ENCODE measurements at regions not wholly inside any gene's neighbourhood (a gene's known extent, or its start where the extent isn't known, plus 50 kb on each side); places are given as distances from the start of the nearest gene placed in this dataset.

GRCh38 chr22:44442186-44442815, 55.7 kb downstream of the RTL6 start:
- Histone ChIP-seq H3K4me1 (ENCODE audit: control insufficient read depth, insufficient read depth, low read length, unreplicated experiment) (no peaks in the 10 kb centered on the region), H2AFZ (ENCODE audit: low read length, unreplicated experiment) (no peak overlapping the region)

DNA sequence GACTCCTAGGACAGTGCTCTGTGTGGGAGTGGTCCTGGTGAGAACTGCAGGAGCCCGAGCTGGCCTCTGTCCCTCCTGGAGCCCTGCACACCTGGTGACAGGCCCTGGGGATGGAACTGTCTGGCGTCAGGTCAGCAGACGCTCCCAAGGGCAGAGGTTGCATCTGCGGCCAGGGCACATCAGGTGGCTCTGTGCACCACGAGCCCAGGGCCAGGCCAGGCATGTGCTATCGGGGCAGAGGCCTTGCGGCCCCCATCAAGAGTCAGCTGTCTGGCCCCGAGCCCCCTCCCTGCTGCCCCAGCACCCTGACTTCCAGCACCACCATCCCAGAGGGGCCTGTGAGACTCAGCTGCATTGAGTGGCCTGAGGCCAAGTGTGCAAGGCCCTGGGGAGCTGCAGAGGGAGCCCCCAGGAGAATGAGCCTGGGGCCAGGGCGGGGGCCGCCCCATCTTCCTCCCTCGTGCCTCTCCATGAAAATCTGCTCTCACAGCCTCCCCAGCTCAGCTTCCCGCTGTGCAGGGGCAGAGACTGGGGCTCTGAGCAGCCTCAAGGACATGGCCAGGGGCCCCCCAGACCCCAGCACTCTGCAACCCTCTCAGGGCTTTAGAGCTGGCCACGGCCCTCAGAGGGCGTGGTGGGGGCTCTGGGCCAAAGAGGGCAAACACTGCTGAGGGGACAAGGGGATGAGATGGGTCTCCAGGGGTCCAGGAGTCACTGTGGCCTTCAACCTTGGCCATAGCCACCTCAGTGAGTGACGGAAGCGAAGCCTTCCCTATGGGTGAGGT, 56.4 kb downstream of the RTL6 start:
- no peak overlapping the region for H3K27ac ChIP-seq (ENCODE audit: low read depth, low read length)
- H2AFZ ChIP-seq (ENCODE audit: low read length, unreplicated experiment): no peak overlapping the region
- no peak overlapping the region for H3K4me3 ChIP-seq (ENCODE audit: low read depth, low read length)
- H3K79me2 ChIP-seq (ENCODE audit: control insufficient read depth, insufficient read depth, low read length, unreplicated experiment): no peaks in the 10 kb centered on the region
- no peaks in the 10 kb centered on the region for H3K27me3 ChIP-seq (ENCODE audit: insufficient read depth, low read length)
- H3K4me1 ChIP-seq (ENCODE audit: control insufficient read depth, insufficient read depth, low read length, unreplicated experiment): no peaks in the 10 kb centered on the region
- no peaks in the 10 kb centered on the region for H3K36me3 ChIP-seq (ENCODE audit: insufficient read depth, low read length)

More at GRCh38 chr22:44442186-44442815, 55.7 kb downstream of the RTL6 start:
- no peaks in the 10 kb centered on the region for H3K36me3 ChIP-seq (ENCODE audit: insufficient read depth, low read length)
- no peaks in the 10 kb centered on the region for H3K27me3 ChIP-seq (ENCODE audit: insufficient read depth, low read length)
- no peak overlapping the region for H3K4me3 ChIP-seq (ENCODE audit: low read depth, low read length)
- H3K79me2 ChIP-seq (ENCODE audit: control insufficient read depth, insufficient read depth, low read length, unreplicated experiment): no peaks in the 10 kb centered on the region
- H3K27ac ChIP-seq (ENCODE audit: low read depth, low read length): no peak overlapping the region

- Histone ChIP-seq H3K36me3 (ENCODE audit: insufficient read depth, low read length) (no peaks in the 10 kb centered on the region), H3K4me1 (ENCODE audit: control insufficient read depth, insufficient read depth, low read length, unreplicated experiment) (no peaks in the 10 kb centered on the region), H3K27ac (ENCODE audit: low read depth, low read length) (no peak overlapping the region), H3K4me3 (ENCODE audit: low read depth, low read length) (no peak overlapping the region), H3K27me3 (ENCODE audit: insufficient read depth, low read length) (no peaks in the 10 kb centered on the region), H3K79me2 (ENCODE audit: control insufficient read depth, insufficient read depth, low read length, unreplicated experiment) (no peaks in the 10 kb centered on the region), H2AFZ (ENCODE audit: low read length, unreplicated experiment) (no peak overlapping the region)
These were observed 57.5 kb downstream of the RTL6 start for GRCh38 chr22:44440224-44441160.

DNA sequence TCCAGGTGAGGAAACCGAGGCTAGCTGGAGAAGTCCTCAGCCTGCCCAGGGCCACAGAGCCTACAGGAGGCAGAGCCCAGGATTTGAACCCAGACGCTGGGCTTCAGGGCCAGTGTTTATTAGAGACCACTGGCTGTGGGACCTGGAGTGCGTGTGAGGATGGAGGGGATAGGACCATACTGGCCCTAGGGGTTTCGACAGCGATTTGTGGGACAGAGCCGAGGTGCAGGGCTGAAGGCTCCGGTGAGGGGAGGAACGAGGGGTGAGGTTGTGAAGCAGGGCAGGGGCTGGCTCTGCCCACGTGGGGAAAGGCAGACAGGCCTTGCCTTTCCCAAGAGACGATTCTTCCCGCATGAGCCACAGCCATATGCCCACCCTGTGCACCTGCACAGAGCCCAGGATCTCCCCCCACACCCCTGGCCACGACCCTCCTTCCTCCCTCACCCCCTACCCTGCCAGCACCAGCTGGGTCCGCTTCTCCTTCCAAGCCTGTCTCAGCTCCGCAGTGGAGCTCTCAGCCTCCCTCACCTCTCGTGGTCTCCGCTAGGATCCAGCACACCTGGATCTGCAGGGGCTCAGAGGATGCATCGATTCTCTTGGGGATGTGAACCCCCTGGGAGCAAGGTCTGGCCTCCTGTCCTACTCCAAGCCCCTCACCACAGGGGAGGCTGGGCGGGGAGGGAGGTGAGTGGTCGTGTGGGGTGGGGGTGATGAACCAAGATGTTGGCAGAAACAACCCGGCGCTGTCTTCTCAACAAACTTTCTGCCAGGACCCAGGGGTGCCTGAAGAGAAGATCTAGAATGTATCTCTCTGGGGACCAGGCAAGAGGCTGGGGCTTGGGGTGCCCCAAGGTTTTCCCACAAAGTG, 58.4 kb downstream of the RTL6 start:
- no peak overlapping the region for H3K27ac ChIP-seq (ENCODE audit: low read depth, low read length)

GRCh38 chr22:44438481-44439131, 59.4 kb downstream of the RTL6 start:
- Histone ChIP-seq H3K36me3 (ENCODE audit: insufficient read depth, low read length) (no peaks in the 10 kb centered on the region), H3K4me1 (ENCODE audit: control insufficient read depth, insufficient read depth, low read length, unreplicated experiment) (no peaks in the 10 kb centered on the region), H3K27me3 (ENCODE audit: insufficient read depth, low read length) (no peaks in the 10 kb centered on the region), H2AFZ (ENCODE audit: low read length, unreplicated experiment) (no peak overlapping the region), H3K79me2 (ENCODE audit: control insufficient read depth, insufficient read depth, low read length, unreplicated experiment) (no peaks in the 10 kb centered on the region), H3K27ac (ENCODE audit: low read depth, low read length) (no peak overlapping the region), H3K4me3 (ENCODE audit: low read depth, low read length) (no peak overlapping the region)

More for the DNA sequence above, 58.4 kb downstream of the RTL6 start:
- Histone ChIP-seq H2AFZ (ENCODE audit: low read length, unreplicated experiment) (no peak overlapping the region), H3K4me3 (ENCODE audit: low read depth, low read length) (no peak overlapping the region), H3K36me3 (ENCODE audit: insufficient read depth, low read length) (no peaks in the 10 kb centered on the region), H3K4me1 (ENCODE audit: control insufficient read depth, insufficient read depth, low read length, unreplicated experiment) (no peaks in the 10 kb centered on the region), H3K27me3 (ENCODE audit: insufficient read depth, low read length) (no peaks in the 10 kb centered on the region), H3K79me2 (ENCODE audit: control insufficient read depth, insufficient read depth, low read length, unreplicated experiment) (no peaks in the 10 kb centered on the region)

GRCh38 chr22:44438056-44438455, 60.0 kb downstream of the RTL6 start:
- Histone ChIP-seq H2AFZ (ENCODE audit: low read length, unreplicated experiment) (no peak overlapping the region), H3K79me2 (ENCODE audit: control insufficient read depth, insufficient read depth, low read length, unreplicated experiment) (no peaks in the 10 kb centered on the region), H3K27me3 (ENCODE audit: insufficient read depth, low read length) (no peaks in the 10 kb centered on the region), H3K4me3 (ENCODE audit: low read depth, low read length) (no peak overlapping the region), H3K4me1 (ENCODE audit: control insufficient read depth, insufficient read depth, low read length, unreplicated experiment) (no peaks in the 10 kb centered on the region), H3K36me3 (ENCODE audit: insufficient read depth, low read length) (no peaks in the 10 kb centered on the region), H3K27ac (ENCODE audit: low read depth, low read length) (no peak overlapping the region)

DNA sequence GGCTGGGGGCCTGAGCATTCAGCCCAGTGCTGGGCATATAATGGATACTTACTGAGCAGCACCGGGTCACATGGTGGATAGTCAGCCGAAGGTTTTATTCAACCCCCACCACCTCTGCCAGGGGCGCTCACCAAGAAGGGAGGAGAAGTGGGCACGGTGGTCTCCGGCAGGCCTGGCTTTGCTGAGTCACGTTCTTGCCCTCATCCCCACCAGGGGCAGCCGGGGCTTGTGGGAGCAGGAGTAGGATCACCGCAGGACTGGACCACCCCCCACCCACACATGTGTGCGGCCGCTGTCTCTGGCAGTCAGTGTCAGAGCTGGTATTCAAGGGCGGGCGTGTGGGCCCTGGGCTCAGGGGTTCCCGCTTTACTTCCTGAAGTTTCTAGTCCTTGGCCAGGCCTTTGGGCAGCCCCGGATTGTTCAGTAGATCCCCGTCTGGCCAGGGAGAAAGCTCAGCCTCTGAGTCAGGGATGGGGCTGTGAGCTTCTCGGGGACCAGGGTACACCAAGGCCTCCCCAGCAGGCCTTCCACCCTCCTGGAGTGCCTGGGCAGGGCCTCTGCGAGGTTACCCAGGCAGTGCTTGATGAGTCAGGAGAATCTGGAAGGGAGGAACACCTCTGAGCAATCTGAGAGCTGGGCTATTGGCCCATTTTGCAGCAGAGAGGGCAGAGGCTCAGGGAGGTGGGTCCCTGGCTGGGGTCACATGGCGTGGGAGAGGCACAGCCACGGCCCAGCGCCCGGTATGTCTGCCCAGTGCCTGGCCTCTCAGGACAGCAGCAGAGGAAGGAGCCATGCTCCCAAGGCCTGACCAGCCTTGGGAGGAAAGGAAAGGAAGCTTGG, 60.6 kb downstream of the RTL6 start:
- no peak overlapping the region for H3K4me3 ChIP-seq (ENCODE audit: low read depth, low read length)
- no peak overlapping the region for H2AFZ ChIP-seq (ENCODE audit: low read length, unreplicated experiment)
- H3K4me1 ChIP-seq (ENCODE audit: control insufficient read depth, insufficient read depth, low read length, unreplicated experiment): no peaks in the 10 kb centered on the region
- H3K27me3 ChIP-seq (ENCODE audit: insufficient read depth, low read length): no peaks in the 10 kb centered on the region
- H3K36me3 ChIP-seq (ENCODE audit: insufficient read depth, low read length): no peaks in the 10 kb centered on the region
- no peaks in the 10 kb centered on the region for H3K79me2 ChIP-seq (ENCODE audit: control insufficient read depth, insufficient read depth, low read length, unreplicated experiment)
- H3K27ac ChIP-seq (ENCODE audit: low read depth, low read length): no peak overlapping the region

GRCh38 chr22:44436736-44437135, 61.3 kb downstream of the RTL6 start:
- Histone ChIP-seq H3K27ac (ENCODE audit: low read depth, low read length) (no peak overlapping the region), H3K36me3 (ENCODE audit: insufficient read depth, low read length) (no peaks in the 10 kb centered on the region), H3K4me3 (ENCODE audit: low read depth, low read length) (no peak overlapping the region), H3K79me2 (ENCODE audit: control insufficient read depth, insufficient read depth, low read length, unreplicated experiment) (no peaks in the 10 kb centered on the region), H3K4me1 (ENCODE audit: control insufficient read depth, insufficient read depth, low read length, unreplicated experiment) (no peaks in the 10 kb centered on the region), H3K27me3 (ENCODE audit: insufficient read depth, low read length) (no peaks in the 10 kb centered on the region), H2AFZ (ENCODE audit: low read length, unreplicated experiment) (no peak overlapping the region)

GRCh38 chr22:44431256-44431655, 66.8 kb downstream of the RTL6 start:
- Histone ChIP-seq H3K79me2 (ENCODE audit: control insufficient read depth, insufficient read depth, low read length, unreplicated experiment) (no peaks in the 10 kb centered on the region), H3K27me3 (ENCODE audit: insufficient read depth, low read length) (no peaks in the 10 kb centered on the region), H3K4me3 (ENCODE audit: low read depth, low read length) (no peak overlapping the region), H3K4me1 (ENCODE audit: control insufficient read depth, insufficient read depth, low read length, unreplicated experiment) (no peaks in the 10 kb centered on the region), H3K27ac (ENCODE audit: low read depth, low read length) (no peak overlapping the region), H3K36me3 (ENCODE audit: insufficient read depth, low read length) (no peaks in the 10 kb centered on the region), H2AFZ (ENCODE audit: low read length, unreplicated experiment) (no peak overlapping the region)
